A549 (cell line): ENCODE measurements at regions not wholly inside any gene's neighbourhood (a gene's known extent, or its start where the extent isn't known, plus 50 kb on each side); places are given as distances from the start of the nearest gene placed in this dataset.

Experiments
- ATAC-seq, 2 experiments: fragments of 200-7000 bp in 1 of 2; fragments of >200 bp in 1 of 2; cut with Nextera tagmentation in 1 of 2; cut with Tn5 transposase in 1 of 2; 3 replicates each; pipeline versions ENCODE4 v1.8.0 to v1.9.1; 2018 to 2020; ENCODE audit warnings: mild to moderate bottlenecking in 1 of 2, moderate library complexity in 1 of 2
- CTCF ChIA-PET: fragments of 300-600 bp; sonication (Branson Sonifier 250); formaldehyde crosslinking; extraction: SDS; loops from one replicate; lab custom pipeline; 2021; ENCODE audit warnings: antibody characterized with exemption, inconsistent platforms; lab: Yijun Ruan, JAX
- POLR2A ChIA-PET: fragments of 350-600 bp; formaldehyde crosslinking; extraction: SDS; loops from one replicate; lab custom pipeline; 2021; ENCODE audit warnings: antibody characterized with exemption, inconsistent platforms; lab: Yijun Ruan, JAX
- DNase-seq, 2 experiments: peaks; one replicate each; pipeline versions ENCODE4 v3.0.0 to v3.0.0-alpha.2; 2011 to 2016; ENCODE audit warnings: low read depth in 1 of 2, low spot score in 1 of 2
- FAIRE-seq: peaks from 2 replicates; lab custom pipeline; 2011; peaks lifted over from hg19 to GRCh38; lab: Jason Lieb, UNC
- H3K27ac ChIP-seq, 2 experiments: fragments of >200 bp; sonication (Bioruptor Twin); formaldehyde crosslinking; 3 replicates each; pipeline ENCODE4 v1.5.1; 2016 to 2017
- H3K4me1 ChIP-seq: fragments of >200 bp; sonication (Bioruptor Twin); formaldehyde crosslinking; 3 replicates; pipeline ENCODE4 v1.6.1; 2016
- H3K4me2 ChIP-seq: fragments of >200 bp; sonication (Bioruptor Twin); formaldehyde crosslinking; 3 replicates; pipeline ENCODE4 v1.6.1; 2016
- H3K4me3 ChIP-seq: fragments of >200 bp; sonication (Bioruptor Twin); formaldehyde crosslinking; 3 replicates; pipeline ENCODE4 v1.5.1; 2016
- H3K9me3 ChIP-seq: fragments of >200 bp; sonication (Bioruptor Twin); formaldehyde crosslinking; 3 replicates; pipeline ENCODE4 v1.6.1; 2016
- ATOH8 ChIP-seq: fragments of 250-450 bp; sonication (Bioruptor Pico); IDR thresholded peaks from 2 replicates; pipeline ENCODE4 v1.5.0; 2020; ENCODE audit warnings: low read depth, mild to moderate bottlenecking, moderate library complexity
- BCL3 ChIP-seq: fragments of >200 bp; sonication (Bioruptor Twin); formaldehyde crosslinking; IDR thresholded peaks from 3 replicates; pipeline ENCODE4 v1.6.1; 2016
- CBX8 ChIP-seq: fragments of 200-600 bp; sonication (generic); IDR thresholded peaks from 2 replicates; pipeline ENCODE4 v1.6.1; 2016
- CEBPB ChIP-seq, 2 experiments: fragments of >200 bp in 1 of 2; sonication (Bioruptor Twin) in 1 of 2; formaldehyde crosslinking in 1 of 2; IDR thresholded peaks; 2 replicates each; pipeline ENCODE4 v1.6.1; 2012 to 2016
- CHD4 ChIP-seq: fragments of 200-600 bp; sonication (generic); IDR thresholded peaks from 2 replicates; pipeline ENCODE4 v1.6.1; 2016; ENCODE audit warnings: antibody characterized with exemption, mild to moderate bottlenecking, borderline replicate concordance
- EHF ChIP-seq: fragments of 250-450 bp; sonication (Bioruptor Pico); IDR thresholded peaks from 2 replicates; pipeline ENCODE4 v1.5.0; 2020; ENCODE audit warnings: mild to moderate bottlenecking
- EHMT2 ChIP-seq: fragments of 200-600 bp; sonication (generic); IDR thresholded peaks from 2 replicates; pipeline ENCODE4 v1.6.1; 2016; ENCODE audit warnings: antibody characterized with exemption, low read depth, mild to moderate bottlenecking, moderate library complexity
- FOSB ChIP-seq: fragments of 250-450 bp; sonication (Bioruptor Pico); IDR thresholded peaks from 2 replicates; pipeline ENCODE4 v1.5.0; 2020; ENCODE audit warnings: mild to moderate bottlenecking, moderate library complexity
- GATA3 ChIP-seq: IDR thresholded peaks from 2 replicates; pipeline ENCODE4 v1.6.1; 2012; ENCODE audit warnings: borderline replicate concordance
- HMGXB4 ChIP-seq: fragments of 250-450 bp; sonication (Bioruptor Pico); IDR thresholded peaks from 2 replicates; pipeline ENCODE4 v1.5.0; 2021; ENCODE audit warnings: mild to moderate bottlenecking, moderate library complexity, borderline replicate concordance
- HOXB13 ChIP-seq: fragments of 250-450 bp; sonication (Bioruptor Pico); IDR thresholded peaks from 2 replicates; pipeline ENCODE4 v1.5.0; 2020; ENCODE audit warnings: low read depth, mild to moderate bottlenecking, moderate library complexity
- HOXB5 ChIP-seq: fragments of 250-450 bp; sonication (Bioruptor Pico); IDR thresholded peaks from 2 replicates; pipeline ENCODE4 v1.5.0; 2020; ENCODE audit warnings: mild to moderate bottlenecking, moderate library complexity
- JUN ChIP-seq, 2 experiments: fragments of >200 bp; sonication (Bioruptor Twin); formaldehyde crosslinking; IDR thresholded peaks; 2 replicates in 1 of 2; 3 replicates in 1 of 2; pipeline ENCODE4 v1.6.1; 2016 to 2017
- MAX ChIP-seq: IDR thresholded peaks from 2 replicates; pipeline ENCODE4 v1.6.1; 2012
- POLR2A ChIP-seq: IDR thresholded peaks from 2 replicates; pipeline ENCODE4 v1.6.1; 2012; ENCODE audit warnings: mild to moderate bottlenecking, low read length
- POLR2AphosphoS2 ChIP-seq: conservative IDR thresholded peaks from 2 replicates; pipeline ENCODE4 v1.6.1; 2012; ENCODE audit warnings: low read length, improper control_type of control experiment, inconsistent platforms
- RAD21 ChIP-seq, 2 experiments: fragments of >200 bp in 1 of 2; sonication (Bioruptor Twin) in 1 of 2; formaldehyde crosslinking in 1 of 2; IDR thresholded peaks in 1 of 2; conservative IDR thresholded peaks in 1 of 2; 2 replicates in 1 of 2; 3 replicates in 1 of 2; pipeline ENCODE4 v1.6.1; 2012 to 2018; ENCODE audit warnings: inconsistent platforms in 1 of 2
- RARB ChIP-seq: fragments of 250-450 bp; sonication (Bioruptor Pico); IDR thresholded peaks from 2 replicates; pipeline ENCODE4 v1.8.0; 2021; ENCODE audit warnings: mild to moderate bottlenecking, moderate library complexity
- RNF2 ChIP-seq: fragments of 200-600 bp; sonication (generic); IDR thresholded peaks from 2 replicates; pipeline ENCODE4 v1.6.1; 2016; ENCODE audit warnings: low read depth, mild to moderate bottlenecking, antibody characterized with exemption, moderate library complexity, borderline replicate concordance
- ZFP36 ChIP-seq: fragments of 450-650 bp; IDR thresholded peaks from 2 replicates; pipeline ENCODE4 v1.6.1; 2014; ENCODE audit warnings: borderline replicate concordance; ENCODE audit not compliant: partially characterized antibody
- WGBS: methylation state at CpG from one replicate; pipeline ENCODE4 v1.1.6; 2017; ENCODE audit errors: missing lambda C conversion rate; 5-methylcytosine and 5-hydroxymethylcytosine counted together

GRCh38 chr18:9020221-9020620 is 82.3 kb upstream of the NDUFV2 start:
- WGBS = 77% methylated on average over 3 of the region's 3 CpGs
- Histone ChIP-seq H3K4me3 (no peak overlapping the region), H3K4me1 (peaks cover 34% of the 10 kb centered on the region), H3K27ac (peak overlapping the region in 1 of 2 experiments; percentile 64; a peak in 1 of 6 replicates), H3K4me2 (no peak overlapping the region), H3K9me3 (0 out of 3 replicates have a peak, but pooled peaks cover 2% of the 10 kb centered on the region)
- DNase-seq = no peak
- TF ChIP-seq EHMT2 = no peak
- no peak for TF ChIP-seq ATOH8
- TF ChIP-seq EHF = no peak
- TF ChIP-seq GATA3 = no peak
- TF ChIP-seq JUN (IDR thresholded peaks at IDR 0.05) = no peak
- no peak for TF ChIP-seq POLR2A
- TF ChIP-seq RAD21 (conservative IDR thresholded peaks at IDR 0.05 in 1 of 2, IDR thresholded peaks at IDR 0.05 in 1 of 2) = no peak
- no peak for TF ChIP-seq CBX8
- no peak for TF ChIP-seq HMGXB4 (CRISPR knock-in tag)
- TF ChIP-seq POLR2AphosphoS2 = no peak
- no peak for TF ChIP-seq RNF2
- no peak for TF ChIP-seq ZFP36
- TF ChIP-seq HOXB5 (CRISPR knock-in tag) = no peak
- no peak for TF ChIP-seq FOSB (CRISPR knock-in tag)
- no peak for TF ChIP-seq RARB
- no peak for TF ChIP-seq HOXB13 (CRISPR knock-in tag)
- FAIRE-seq = no peak
- ChIA-PET CTCF (interaction anchor here (1.1 to 1.4 kb wide), 2 partner anchors 19 to 32 kb away, joined by 4 read pairs; no protein-coding TSS in a partner anchor), POLR2A (no interaction called here)
- no peak for ATAC-seq

GRCh38 chr18:9021458-9021857 is 81.0 kb upstream of the NDUFV2 start:
- DNase-seq (no peak), ATAC-seq (no peak), FAIRE-seq (no peak)
- Histone ChIP-seq H3K4me3 (no peak overlapping the region), H3K4me2 (no peak overlapping the region), H3K4me1 (peaks cover 34% of the 10 kb centered on the region), H3K27ac (no peak overlapping the region), H3K9me3 (0 out of 3 replicates have a peak, but pooled peaks cover 2% of the 10 kb centered on the region)
- 98% methylated on average over 3 of the region's 3 CpGs for WGBS
- TF ChIP-seq MAX (no peak), GATA3 (no peak), BCL3 (no peak), CHD4 (no peak), CEBPB (IDR thresholded peaks at IDR 0.05) (no peak)
- ChIA-PET CTCF (interaction anchor here (1.6 kb wide), 1 partner anchor 10 kb away, joined by 6 read pairs; no protein-coding TSS in a partner anchor), POLR2A (no interaction called here)
